BE2C (cell line): ENCODE measurements at regions not wholly inside any gene's neighbourhood (a gene's known extent, or its start where the extent isn't known, plus 50 kb on each side); places are given as distances from the start of the nearest gene placed in this dataset.

Experiments
- DNase-seq: peaks from one replicate; pipeline ENCODE4 v3.0.0-alpha.2; 2020
- H3K27me3 ChIP-seq: fragments of 250-450 bp; sonication (Bioruptor Pico); 2 replicates; pipeline ENCODE4 v1.5.1; 2020; ENCODE audit warnings: mild to moderate bottlenecking
- H3K36me3 ChIP-seq: fragments of 250-450 bp; sonication (Bioruptor Pico); 2 replicates; pipeline ENCODE4 v1.5.1; 2020; ENCODE audit warnings: mild to moderate bottlenecking
- H3K4me1 ChIP-seq: fragments of 250-450 bp; sonication (Bioruptor Pico); 2 replicates; pipeline ENCODE4 v1.5.1; 2020
- H3K4me3 ChIP-seq: 2 replicates; pipeline ENCODE4 v1.5.1; 2011; ENCODE audit warnings: low read depth, low read length
- H3K9me3 ChIP-seq: fragments of 250-450 bp; sonication (Bioruptor Pico); 2 replicates; pipeline ENCODE4 v1.5.1; 2020
- TF ChIP-seq, protein P1 (sequence below): IDR thresholded peaks from 2 replicates; pipeline ENCODE4 v1.5.1; 2012; ENCODE audit warnings: mild to moderate bottlenecking, low read depth, low read length

DNA sequence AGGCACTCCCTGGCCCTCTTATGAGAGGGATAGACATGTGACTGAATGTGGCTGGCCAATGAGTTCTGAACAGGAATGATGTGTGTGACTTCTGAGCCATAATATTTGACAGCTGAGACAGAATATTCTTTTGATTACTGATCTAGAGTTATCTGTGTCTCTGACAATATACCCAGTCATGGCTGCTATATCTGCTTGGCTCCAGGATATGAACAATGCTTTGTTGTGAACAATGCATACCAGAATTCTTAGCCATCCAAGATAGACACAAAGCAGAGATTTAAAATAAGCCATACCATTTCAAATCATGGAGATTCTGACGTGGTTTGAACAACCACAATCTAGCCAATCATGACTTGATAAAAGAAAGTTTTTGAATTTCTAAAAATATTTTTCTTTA, 840.3 kb upstream of the SEMA6A start:
- H3K4me1 ChIP-seq = no peaks in the 10 kb centered on the region
- DNase-seq = no peak
- H3K27me3 ChIP-seq = no peaks in the 10 kb centered on the region
- H3K9me3 ChIP-seq = no peaks in the 10 kb centered on the region
- TF ChIP-seq, protein P1, sequence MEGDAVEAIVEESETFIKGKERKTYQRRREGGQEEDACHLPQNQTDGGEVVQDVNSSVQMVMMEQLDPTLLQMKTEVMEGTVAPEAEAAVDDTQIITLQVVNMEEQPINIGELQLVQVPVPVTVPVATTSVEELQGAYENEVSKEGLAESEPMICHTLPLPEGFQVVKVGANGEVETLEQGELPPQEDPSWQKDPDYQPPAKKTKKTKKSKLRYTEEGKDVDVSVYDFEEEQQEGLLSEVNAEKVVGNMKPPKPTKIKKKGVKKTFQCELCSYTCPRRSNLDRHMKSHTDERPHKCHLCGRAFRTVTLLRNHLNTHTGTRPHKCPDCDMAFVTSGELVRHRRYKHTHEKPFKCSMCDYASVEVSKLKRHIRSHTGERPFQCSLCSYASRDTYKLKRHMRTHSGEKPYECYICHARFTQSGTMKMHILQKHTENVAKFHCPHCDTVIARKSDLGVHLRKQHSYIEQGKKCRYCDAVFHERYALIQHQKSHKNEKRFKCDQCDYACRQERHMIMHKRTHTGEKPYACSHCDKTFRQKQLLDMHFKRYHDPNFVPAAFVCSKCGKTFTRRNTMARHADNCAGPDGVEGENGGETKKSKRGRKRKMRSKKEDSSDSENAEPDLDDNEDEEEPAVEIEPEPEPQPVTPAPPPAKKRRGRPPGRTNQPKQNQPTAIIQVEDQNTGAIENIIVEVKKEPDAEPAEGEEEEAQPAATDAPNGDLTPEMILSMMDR = no peak
- H3K4me3 ChIP-seq = no peak overlapping the region
- no peaks in the 10 kb centered on the region for H3K36me3 ChIP-seq

DNA sequence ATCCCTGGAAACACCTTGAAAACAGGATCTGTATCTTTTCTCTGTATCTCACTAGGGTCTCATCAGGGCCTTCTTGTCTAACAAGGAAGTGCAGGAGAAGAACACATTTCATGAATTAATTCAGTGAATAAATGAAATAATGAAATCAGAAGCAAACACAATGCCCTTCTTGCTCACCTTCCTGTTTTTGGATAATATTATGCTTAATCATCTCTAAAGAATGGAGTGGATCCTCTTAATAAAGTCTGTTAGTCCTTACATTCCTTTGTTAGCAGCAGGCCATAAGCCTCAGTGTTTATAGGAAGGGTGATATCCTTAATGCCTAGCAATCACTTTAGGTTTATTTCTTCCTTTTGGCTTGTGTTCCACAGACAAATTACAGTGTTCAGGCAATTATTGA, 837.1 kb upstream of the SEMA6A start:
- no peak for DNase-seq
- no peaks in the 10 kb centered on the region for H3K27me3 ChIP-seq
- H3K36me3 ChIP-seq = no peaks in the 10 kb centered on the region
- H3K9me3 ChIP-seq = no peaks in the 10 kb centered on the region
- TF ChIP-seq, protein P1 = no peak
- no peak overlapping the region for H3K4me3 ChIP-seq
- H3K4me1 ChIP-seq = no peaks in the 10 kb centered on the region

DNA sequence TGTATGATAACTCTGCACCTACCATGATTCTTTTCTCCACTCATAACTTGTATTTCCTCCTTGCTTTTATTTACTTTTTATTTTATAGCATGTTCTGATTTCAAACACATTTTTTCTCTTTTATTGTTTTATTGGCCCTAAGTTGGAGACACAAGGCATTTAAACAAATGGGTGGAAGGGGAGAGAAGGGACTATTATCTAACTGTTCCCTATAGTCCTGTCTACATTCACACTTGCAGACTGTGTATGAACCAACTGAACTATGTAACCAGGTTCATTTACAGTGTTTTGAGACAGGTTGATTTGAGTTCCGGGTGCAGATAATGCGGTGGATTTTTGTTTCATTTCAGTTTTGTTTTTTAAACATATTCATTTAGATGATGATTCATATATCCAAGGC, 830.6 kb upstream of the SEMA6A start:
- Histone ChIP-seq H3K36me3 (no peaks in the 10 kb centered on the region), H3K4me3 (no peak overlapping the region), H3K4me1 (no peaks in the 10 kb centered on the region), H3K9me3 (no peaks in the 10 kb centered on the region), H3K27me3 (no peaks in the 10 kb centered on the region)
- TF ChIP-seq, protein P1 = no peak
- DNase-seq = no peak

DNA sequence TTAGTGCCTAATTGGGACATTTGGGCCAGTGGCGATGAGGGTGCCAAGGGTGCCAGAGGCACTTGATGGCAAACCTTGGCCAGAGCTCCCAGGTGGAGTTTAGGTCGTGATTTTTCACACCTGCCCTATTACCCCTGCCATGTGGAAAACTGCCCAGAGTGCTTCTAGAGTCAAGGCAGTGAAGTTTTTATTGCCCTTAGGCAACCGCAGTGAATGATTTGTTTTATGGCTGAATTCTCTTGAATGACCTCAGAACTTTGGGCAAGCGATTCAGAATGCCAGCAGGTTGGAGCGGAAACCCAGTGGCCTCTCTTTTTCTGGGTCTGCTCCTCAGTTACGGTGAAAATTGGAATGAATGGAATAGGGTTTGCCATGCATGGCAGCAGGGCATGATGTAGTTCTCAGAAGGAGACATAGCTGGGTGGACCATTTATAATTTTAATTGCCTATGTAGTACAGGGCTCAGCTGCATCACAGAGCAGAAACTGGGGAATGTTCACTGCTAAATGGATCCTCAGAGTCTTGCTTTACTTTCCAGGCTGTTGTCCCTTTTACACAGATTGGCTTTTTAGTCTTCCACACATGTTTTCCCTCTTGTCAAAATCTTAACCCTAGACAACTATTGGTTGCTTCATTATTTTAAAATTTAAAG, 820.0 kb upstream of the SEMA6A start:
- DNase-seq = no peak
- TF ChIP-seq, protein P1 = no peak
- H3K9me3 ChIP-seq = no peaks in the 10 kb centered on the region
- no peaks in the 10 kb centered on the region for H3K4me1 ChIP-seq
- H3K4me3 ChIP-seq = no peak overlapping the region
- H3K36me3 ChIP-seq = no peaks in the 10 kb centered on the region
- no peaks in the 10 kb centered on the region for H3K27me3 ChIP-seq

DNA sequence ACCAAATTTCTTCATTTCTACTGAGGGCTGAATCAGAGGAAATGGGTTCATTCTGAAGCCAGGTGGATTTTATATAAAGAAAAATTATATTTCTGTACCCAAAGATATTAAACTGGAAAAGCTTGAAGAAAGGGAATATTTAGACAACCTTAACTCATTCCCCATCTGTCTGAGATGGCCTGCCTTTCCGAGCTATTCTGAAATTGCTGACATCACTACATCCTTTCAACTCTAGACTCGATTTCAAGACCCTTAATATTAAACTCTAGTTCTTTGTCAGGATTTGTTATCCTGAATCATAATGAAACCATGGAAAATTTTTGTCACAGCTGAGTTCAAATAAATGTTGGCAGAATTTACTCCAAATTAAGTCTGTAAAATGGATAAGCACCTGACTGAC, 818.5 kb upstream of the SEMA6A start:
- TF ChIP-seq, protein P1 = no peak
- Histone ChIP-seq H3K9me3 (no peaks in the 10 kb centered on the region), H3K27me3 (no peaks in the 10 kb centered on the region), H3K36me3 (no peaks in the 10 kb centered on the region), H3K4me1 (no peaks in the 10 kb centered on the region), H3K4me3 (no peak overlapping the region)
- DNase-seq = no peak

DNA sequence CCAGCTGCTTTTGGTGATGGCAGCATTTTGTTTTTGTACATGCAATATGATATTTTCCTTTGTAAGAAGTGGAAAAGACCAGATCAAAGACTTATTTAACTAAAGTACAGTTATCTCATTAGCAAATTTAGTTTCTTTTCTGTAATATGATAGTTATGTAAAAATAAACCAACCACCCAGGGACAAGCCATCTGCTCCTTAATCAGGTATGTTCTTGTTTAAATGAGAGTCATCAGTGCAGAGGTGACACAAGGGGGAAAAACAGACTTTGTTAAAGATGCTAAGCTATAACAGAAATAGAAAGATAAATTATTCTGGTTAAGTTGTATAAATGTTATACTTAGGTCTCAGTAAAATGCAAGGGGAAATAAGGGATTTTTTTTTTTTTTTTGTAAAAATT, 805.7 kb upstream of the SEMA6A start:
- no peak overlapping the region for H3K4me3 ChIP-seq
- no peaks in the 10 kb centered on the region for H3K36me3 ChIP-seq
- DNase-seq = no peak
- H3K4me1 ChIP-seq = no peaks in the 10 kb centered on the region; the same call in 1 of the 2 replicates
- H3K9me3 ChIP-seq = no peaks in the 10 kb centered on the region
- H3K27me3 ChIP-seq = no peaks in the 10 kb centered on the region
- TF ChIP-seq, protein P1 = no peak
